Endothelial cell of umbilical vein (primary cell): ENCODE measurements at regions not wholly inside any gene's neighbourhood (a gene's known extent, or its start where the extent isn't known, plus 50 kb on each side); places are given as distances from the start of the nearest gene placed in this dataset.

Source experiments
- BruUV-seq: library from RNA; stranded (reverse); fragments of 400-500 nt; replicated peaks from 2 replicates; lab custom pipeline; 2021; lab: Mats Ljungman, UMichigan
- CTCF ChIA-PET: fragments of 300-600, 350-600 bp; sonication (Branson Sonifier 250); formaldehyde crosslinking; loops from one replicate; lab custom pipeline; 2021; ENCODE audit warnings: antibody characterized with exemption, inconsistent platforms; lab: Charles Lee
- POLR2A ChIA-PET: fragments of 300-600, 350-600 bp; sonication (Branson Sonifier 250); formaldehyde crosslinking; loops from one replicate; lab custom pipeline; 2021; ENCODE audit warnings: antibody characterized with exemption, inconsistent platforms; lab: Charles Lee
- DNase-seq: peaks from one replicate; pipeline ENCODE4 v3.0.0-alpha.2; 2011; ENCODE audit warnings: low read depth, low spot score
- FAIRE-seq: peaks from 2 replicates; lab custom pipeline; 2011; peaks lifted over from hg19 to GRCh38; lab: Jason Lieb, UNC
- H2AFZ ChIP-seq: 2 replicates; pipeline ENCODE4 v1.6.0; 2012; ENCODE audit warnings: low read depth, low read length, control low read depth, inconsistent platforms
- H3K27ac ChIP-seq: 2 replicates; pipeline ENCODE4 v1.5.1; 2011; ENCODE audit warnings: low read depth, mild to moderate bottlenecking, control low read depth, low read length, moderate library complexity; ENCODE audit not compliant: insufficient read depth
- H3K27me3 ChIP-seq, 2 experiments: 2 replicates each; pipeline versions ENCODE4 v1.6.0 to v1.6.1; 2011; ENCODE audit warnings: low read length in 2 of 2, mixed read lengths in 1 of 2; ENCODE audit not compliant: control insufficient read depth in 2 of 2, insufficient read depth in 2 of 2
- H3K36me3 ChIP-seq, 2 experiments: 2 replicates in 1 of 2; 3 replicates in 1 of 2; pipeline ENCODE4 v1.5.1; 2011; ENCODE audit warnings: low read length in 2 of 2, mild to moderate bottlenecking in 1 of 2, moderate library complexity in 1 of 2; ENCODE audit not compliant: control insufficient read depth in 2 of 2, insufficient read depth in 2 of 2; ENCODE audit errors: extremely low read depth in 1 of 2
- H3K4me1 ChIP-seq: 3 replicates; pipeline ENCODE4 v1.5.1; 2011; ENCODE audit warnings: mild to moderate bottlenecking, low read length; ENCODE audit not compliant: control insufficient read depth, insufficient read depth; ENCODE audit errors: extremely low read depth
- H3K4me2 ChIP-seq: 2 replicates; pipeline ENCODE4 v1.6.1; 2011; ENCODE audit warnings: low read length, control low read depth, mixed read lengths; ENCODE audit not compliant: insufficient read depth
- H3K4me3 ChIP-seq, 3 experiments: fragments of 200-600 bp in 1 of 3; sonication (generic), shearing (Covaris generic) in 1 of 3; replicated peaks in 1 of 3; 2 replicates each; pipeline ENCODE4 v1.5.1; 2011 to 2016; ENCODE audit warnings: control low read depth in 3 of 3, low read length in 3 of 3, mild to moderate bottlenecking in 2 of 3, inconsistent platforms in 1 of 3, low read depth in 1 of 3, moderate library complexity in 1 of 3; ENCODE audit not compliant: insufficient read depth in 1 of 3
- H3K79me2 ChIP-seq: 2 replicates; pipeline ENCODE4 v1.6.0; 2012; ENCODE audit warnings: low read length, inconsistent platforms; ENCODE audit not compliant: control insufficient read depth, insufficient read depth
- H3K9ac ChIP-seq: replicated peaks from 2 replicates; pipeline ENCODE3; 2011; ENCODE audit warnings: low read length, control low read depth; ENCODE audit not compliant: insufficient read depth; ENCODE audit errors: extremely low read depth
- H3K9me1 ChIP-seq: replicated peaks from 3 replicates; pipeline ENCODE4 v1.6.0; 2011; ENCODE audit warnings: mild to moderate bottlenecking, low read length; ENCODE audit not compliant: control insufficient read depth, insufficient read depth; ENCODE audit errors: extremely low read depth
- H3K9me3 ChIP-seq: replicated peaks from 2 replicates; pipeline ENCODE4 v1.5.1; 2012; ENCODE audit warnings: low read length, inconsistent platforms; ENCODE audit not compliant: control insufficient read depth, insufficient read depth
- H4K20me1 ChIP-seq: replicated peaks from 2 replicates; pipeline ENCODE3; 2011; ENCODE audit warnings: mild to moderate bottlenecking, low read length; ENCODE audit not compliant: control insufficient read depth, insufficient read depth; ENCODE audit errors: extremely low read depth
- EZH2 ChIP-seq: IDR thresholded peaks from 2 replicates; pipeline ENCODE4 v1.6.1; 2012; ENCODE audit warnings: borderline replicate concordance, low read depth, mild to moderate bottlenecking, moderate library complexity, low read length, inconsistent platforms; ENCODE audit not compliant: severe bottlenecking
- FOS ChIP-seq: IDR thresholded peaks from 2 replicates; pipeline ENCODE4 v1.6.1; 2011; ENCODE audit warnings: mild to moderate bottlenecking, low read length, moderate library complexity, borderline replicate concordance; ENCODE audit not compliant: insufficient read depth
- GATA2 ChIP-seq: IDR thresholded peaks from 2 replicates; pipeline ENCODE4 v1.7.0; 2011; ENCODE audit warnings: low read depth, mild to moderate bottlenecking, moderate library complexity, mixed read lengths, low read length; ENCODE audit not compliant: insufficient read length, insufficient read depth
- JUN ChIP-seq: IDR thresholded peaks from 2 replicates; pipeline ENCODE4 v1.6.1; 2011; ENCODE audit warnings: borderline replicate concordance, low read depth; ENCODE audit not compliant: insufficient read length, insufficient read depth
- MYC ChIP-seq: IDR thresholded peaks from one replicate; pipeline ENCODE4 v1.6.1; 2011; ENCODE audit warnings: mild to moderate bottlenecking, low read depth, low read length
- POLR2A ChIP-seq: IDR thresholded peaks from 2 replicates; pipeline ENCODE4 v1.6.1; 2012; ENCODE audit warnings: low read depth, mild to moderate bottlenecking, control low read depth, low read length
- POLR2AphosphoS5 ChIP-seq: IDR thresholded peaks from 2 replicates; pipeline ENCODE4 v1.6.1; 2012; ENCODE audit warnings: low read depth, mild to moderate bottlenecking, control low read depth, low read length, moderate library complexity; ENCODE audit not compliant: insufficient read depth
- dilution Hi-C: fragments of 300-500 bp; cut with MboI; formaldehyde crosslinking; loops from one replicate; pipeline ENCODE4 v1.15.0; 2019; ENCODE audit warnings: low sequenced_read_pairs; ENCODE audit not compliant: extremely low pct_ligation_motif_present
- intact Hi-C: fragments of 100-400 bp; cut with micrococcal nuclease; formaldehyde crosslinking; loops from one replicate; pipeline ENCODE4 v1.10.0; 2022
- TF ChIP-seq, protein P1 (sequence below), 2 donors: IDR thresholded peaks; 1 replicate in 1 of 2; 2 replicates in 1 of 2; pipeline ENCODE4 v1.5.1; 2011; ENCODE audit warnings: low read length in 2 of 2, mild to moderate bottlenecking in 2 of 2, moderate library complexity in 2 of 2, control low read depth in 1 of 2, inconsistent platforms in 1 of 2, low read depth in 1 of 2; ENCODE audit not compliant: insufficient read depth in 1 of 2; ENCODE audit errors: extremely low read depth in 1 of 2
- TF ChIP-seq, protein P2 (sequence below): IDR thresholded peaks from 2 replicates; pipeline ENCODE4 v1.6.1; 2011; ENCODE audit not compliant: insufficient read depth, insufficient read length

DNA sequence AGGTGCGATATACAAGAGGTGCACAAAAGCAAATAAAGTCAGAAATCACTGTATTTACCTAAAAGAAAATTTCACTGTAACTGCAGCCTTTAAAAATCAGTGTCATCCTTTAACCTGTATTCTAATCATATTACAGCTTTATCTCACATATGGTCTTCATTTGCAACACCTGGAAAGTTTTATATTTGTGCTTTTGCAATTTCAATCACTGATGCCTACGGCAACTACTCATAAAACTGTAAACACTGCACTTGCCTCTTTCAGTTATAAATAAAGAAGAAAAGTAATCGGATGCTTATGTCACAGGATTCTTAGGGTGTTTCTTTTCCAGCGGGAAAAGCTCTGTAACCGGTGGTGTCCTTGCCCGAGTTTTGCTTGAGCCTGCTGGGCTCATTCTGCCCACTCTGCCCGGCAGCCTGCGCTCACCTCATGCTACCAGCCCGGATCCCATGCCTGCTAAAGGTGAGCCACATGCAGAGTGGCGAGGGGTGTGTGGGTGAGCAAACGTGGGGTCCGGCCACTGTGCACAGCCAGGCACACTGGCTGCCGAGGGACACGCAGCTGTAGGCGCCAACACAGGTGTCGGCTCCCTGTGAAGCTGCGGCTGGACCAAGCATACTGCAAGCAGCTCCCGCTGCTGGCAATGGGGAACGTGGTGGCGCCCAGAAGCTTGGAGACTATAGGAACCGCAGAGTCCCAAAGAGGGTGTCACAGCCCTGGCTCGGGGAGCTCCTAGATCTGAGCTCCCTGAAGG is 56.3 kb upstream of the ABCB5 start:
- no peaks in the 10 kb centered on the region for H3K79me2 ChIP-seq
- no peaks in the 10 kb centered on the region for H4K20me1 ChIP-seq
- no peak for FAIRE-seq
- intact Hi-C loops (no loop called here), dilution Hi-C loops (no loop called here)
- peaks cover 24% of the 10 kb centered on the region for H3K4me1 ChIP-seq
- ChIA-PET CTCF (interaction anchor here (1.0 to 1.9 kb wide), 2 partner anchors 38 to 39 kb away, joined by 5 to 6 read pairs; no protein-coding TSS in a partner anchor), POLR2A (no interaction called here)
- DNase-seq: no peak
- no peak overlapping the region for H3K4me2 ChIP-seq
- H3K36me3 ChIP-seq: no peaks in the 10 kb centered on the region
- H3K4me3 ChIP-seq: no peak overlapping the region
- BruUV-seq: no TSS peak
- no peak overlapping the region for H3K27ac ChIP-seq
- TF ChIP-seq FOS (no peak), MYC (no peak), JUN (no peak), EZH2 (no peak)
- H3K9me3 ChIP-seq: no peaks in the 10 kb centered on the region
- no peaks in the 10 kb centered on the region for H3K9me1 ChIP-seq
- no peak overlapping the region for H2AFZ ChIP-seq
- no peak overlapping the region for H3K9ac ChIP-seq
- no peaks in the 10 kb centered on the region for H3K27me3 ChIP-seq

DNA sequence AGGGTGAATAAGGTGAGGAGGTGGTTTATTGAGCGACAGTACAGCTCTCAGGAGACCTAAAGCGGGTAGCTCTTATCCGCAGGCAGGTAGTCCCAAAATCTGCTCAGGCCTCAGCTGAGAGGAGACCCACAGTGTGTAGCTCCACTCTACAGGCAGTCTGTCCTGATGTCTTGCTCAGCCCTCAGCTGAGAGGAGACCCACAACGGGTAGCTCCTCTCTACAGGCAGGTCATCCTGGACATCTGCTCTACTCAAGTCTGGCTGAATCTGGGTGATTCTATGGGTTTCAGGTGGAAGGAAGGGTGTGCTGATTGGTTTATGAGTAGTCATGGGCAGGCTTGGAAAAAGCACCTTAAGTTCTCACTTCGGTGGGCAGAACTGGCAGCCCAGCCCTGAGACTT is 55.6 kb upstream of the ABCB5 start:
- Histone ChIP-seq H3K4me1 (peaks cover 24% of the 10 kb centered on the region), H3K9ac (no peak overlapping the region), H3K27ac (no peak overlapping the region), H3K4me2 (no peak overlapping the region), H3K9me1 (no peaks in the 10 kb centered on the region), H3K79me2 (no peaks in the 10 kb centered on the region), H3K4me3 (no peak overlapping the region), H4K20me1 (no peaks in the 10 kb centered on the region), H2AFZ (no peak overlapping the region), H3K36me3 (no peaks in the 10 kb centered on the region), H3K9me3 (no peaks in the 10 kb centered on the region), H3K27me3 (no peaks in the 10 kb centered on the region)
- dilution Hi-C loops (no loop called here), intact Hi-C loops (no loop called here)
- no peak for DNase-seq
- TF ChIP-seq FOS: no peak
- no peak for TF ChIP-seq GATA2
- no peak for TF ChIP-seq POLR2AphosphoS5
- no peak for TF ChIP-seq EZH2
- no peak for TF ChIP-seq MYC
- TF ChIP-seq, protein P1, sequence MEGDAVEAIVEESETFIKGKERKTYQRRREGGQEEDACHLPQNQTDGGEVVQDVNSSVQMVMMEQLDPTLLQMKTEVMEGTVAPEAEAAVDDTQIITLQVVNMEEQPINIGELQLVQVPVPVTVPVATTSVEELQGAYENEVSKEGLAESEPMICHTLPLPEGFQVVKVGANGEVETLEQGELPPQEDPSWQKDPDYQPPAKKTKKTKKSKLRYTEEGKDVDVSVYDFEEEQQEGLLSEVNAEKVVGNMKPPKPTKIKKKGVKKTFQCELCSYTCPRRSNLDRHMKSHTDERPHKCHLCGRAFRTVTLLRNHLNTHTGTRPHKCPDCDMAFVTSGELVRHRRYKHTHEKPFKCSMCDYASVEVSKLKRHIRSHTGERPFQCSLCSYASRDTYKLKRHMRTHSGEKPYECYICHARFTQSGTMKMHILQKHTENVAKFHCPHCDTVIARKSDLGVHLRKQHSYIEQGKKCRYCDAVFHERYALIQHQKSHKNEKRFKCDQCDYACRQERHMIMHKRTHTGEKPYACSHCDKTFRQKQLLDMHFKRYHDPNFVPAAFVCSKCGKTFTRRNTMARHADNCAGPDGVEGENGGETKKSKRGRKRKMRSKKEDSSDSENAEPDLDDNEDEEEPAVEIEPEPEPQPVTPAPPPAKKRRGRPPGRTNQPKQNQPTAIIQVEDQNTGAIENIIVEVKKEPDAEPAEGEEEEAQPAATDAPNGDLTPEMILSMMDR (IDR thresholded peaks at IDR 0.05; ENCODE audit: extremely low read depth in 1 of 2, insufficient read depth in 1 of 2, low read depth in 1 of 2, low read length in 2 of 2): no peak
- TF ChIP-seq, protein P2, sequence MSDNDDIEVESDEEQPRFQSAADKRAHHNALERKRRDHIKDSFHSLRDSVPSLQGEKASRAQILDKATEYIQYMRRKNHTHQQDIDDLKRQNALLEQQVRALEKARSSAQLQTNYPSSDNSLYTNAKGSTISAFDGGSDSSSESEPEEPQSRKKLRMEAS: no peak
- no peak for TF ChIP-seq JUN
- no peak for TF ChIP-seq POLR2A
- FAIRE-seq: no peak
- POLR2A ChIA-PET: no interaction called here
- no TSS peak for BruUV-seq
- CTCF ChIA-PET: interaction anchor here (1.0 kb wide), 1 partner anchor 39 kb away, joined by 6 read pairs; no protein-coding TSS in a partner anchor
